Activated T-cell treated with anti-CD3 and anti-CD28 coated beads, Interleukin-2, amount 50 U/mL, for 48 hours (primary cell): ENCODE measurements at regions not wholly inside any gene's neighbourhood (a gene's known extent, or its start where the extent isn't known, plus 50 kb on each side); places are given as distances from the start of the nearest gene placed in this dataset.

Experiments
- DNase-seq, 2 experiments: peaks; one replicate each; pipeline ENCODE4 v3.0.0-alpha.2; 2020

GRCh38 chr11:28871090-28871489, 762.9 kb downstream of the METTL15 start:
- DNase-seq, result no peak

- DNase-seq, result no peak
These were observed 755.2 kb downstream of the METTL15 start for GRCh38 chr11:28863422-28863821.

GRCh38 chr11:28860893-28861292, 752.7 kb downstream of the METTL15 start:
- no peak for DNase-seq

GRCh38 chr11:28858076-28858475, 749.9 kb downstream of the METTL15 start:
- no peak for DNase-seq

- DNase-seq, result no peak
These were observed 740.9 kb downstream of the METTL15 start for GRCh38 chr11:28849053-28849452.

- DNase-seq, result no peak
These were observed 734.5 kb downstream of the METTL15 start for GRCh38 chr11:28842716-28843115.

GRCh38 chr11:28838741-28839140, 730.6 kb downstream of the METTL15 start:
- no peak for DNase-seq

- DNase-seq, result no peak
These were observed 729.4 kb downstream of the METTL15 start for GRCh38 chr11:28837599-28837998.

- no peak for DNase-seq
These were observed 728.3 kb downstream of the METTL15 start for GRCh38 chr11:28836285-28837081.

GRCh38 chr11:28835790-28836189, 727.6 kb downstream of the METTL15 start:
- no peak for DNase-seq

GRCh38 chr11:28835317-28835716, 727.1 kb downstream of the METTL15 start:
- DNase-seq, result no peak

- no peak for DNase-seq
These were observed 726.7 kb downstream of the METTL15 start for GRCh38 chr11:28834877-28835276.

GRCh38 chr11:28833670-28834069, 725.5 kb downstream of the METTL15 start:
- no peak for DNase-seq

GRCh38 chr11:28833169-28833568, 725.0 kb downstream of the METTL15 start:
- no peak for DNase-seq

- no peak for DNase-seq
These were observed 718.6 kb downstream of the METTL15 start for GRCh38 chr11:28826807-28827206.

- no peak for DNase-seq
These were observed 714.4 kb downstream of the METTL15 start for GRCh38 chr11:28822576-28822975.

- DNase-seq, result no peak
These were observed 712.3 kb downstream of the METTL15 start for GRCh38 chr11:28820296-28820989.

GRCh38 chr11:28819741-28820140, 711.6 kb downstream of the METTL15 start:
- no peak for DNase-seq

- DNase-seq, result no peak
These were observed 706.9 kb downstream of the METTL15 start for GRCh38 chr11:28815110-28815509.

- no peak for DNase-seq
These were observed 700.6 kb downstream of the METTL15 start for GRCh38 chr11:28808771-28809170.

GRCh38 chr11:28799316-28799715, 691.1 kb downstream of the METTL15 start:
- no peak for DNase-seq

GRCh38 chr11:28798286-28798685, 690.1 kb downstream of the METTL15 start:
- DNase-seq, result no peak

GRCh38 chr11:28797536-28797935, 689.3 kb downstream of the METTL15 start:
- DNase-seq, result no peak

GRCh38 chr11:28794405-28794804, 686.2 kb downstream of the METTL15 start:
- DNase-seq, result no peak
